NCI-H345 treated with DMSO at 0.1 percent for 48 hours (cell line): ENCODE measurements at regions not wholly inside any gene's neighbourhood (a gene's known extent, or its start where the extent isn't known, plus 50 kb on each side); places are given as distances from the start of the nearest gene placed in this dataset.
A peak's percentile ranks its signal among the peaks of the same experiment; 100 is the strongest.
"Not testable (repeated sequence)": the region's sequence is repeated elsewhere in the genome, so short reads cannot be mapped to it uniquely, and the experiment has no call there.

Experiments
- DNase-seq: peaks from one replicate; lab custom pipeline; 2025; ENCODE audit not compliant: unreplicated experiment; lab: John Stamatoyannopoulos, UW

DNA sequence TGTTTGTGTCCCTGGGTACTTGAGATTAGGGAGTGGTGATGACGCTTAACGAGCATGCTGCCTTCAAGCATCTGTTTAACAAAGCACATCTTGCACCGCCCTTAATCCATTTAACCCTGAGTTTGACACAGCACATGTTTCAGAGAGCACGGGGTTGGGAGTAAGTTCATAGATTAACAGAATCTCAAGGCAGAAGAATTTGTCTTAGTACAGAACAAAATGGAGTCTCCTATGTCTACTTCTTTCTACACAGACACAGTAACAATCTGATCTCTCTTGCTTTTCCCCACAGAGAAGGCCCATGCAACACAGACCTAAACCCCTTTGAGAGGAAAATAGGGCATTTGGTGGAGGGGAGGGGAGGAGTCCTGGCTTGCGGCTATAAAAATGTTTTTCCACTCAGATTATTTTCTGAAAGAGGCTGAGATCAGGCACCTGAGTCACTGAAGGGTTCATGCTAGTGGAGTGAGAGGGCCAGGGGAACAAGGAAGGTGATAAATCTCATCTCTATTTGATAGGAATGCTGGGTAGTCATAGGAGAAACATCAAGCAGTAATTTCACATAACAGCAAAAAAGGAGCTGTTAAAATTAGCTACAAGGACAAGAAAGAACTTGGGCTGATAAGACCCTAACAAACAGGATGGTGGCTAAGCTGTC, 136.9 kb downstream of the OR2B2 start:
- DNase-seq, result not testable (repeated sequence)

DNA sequence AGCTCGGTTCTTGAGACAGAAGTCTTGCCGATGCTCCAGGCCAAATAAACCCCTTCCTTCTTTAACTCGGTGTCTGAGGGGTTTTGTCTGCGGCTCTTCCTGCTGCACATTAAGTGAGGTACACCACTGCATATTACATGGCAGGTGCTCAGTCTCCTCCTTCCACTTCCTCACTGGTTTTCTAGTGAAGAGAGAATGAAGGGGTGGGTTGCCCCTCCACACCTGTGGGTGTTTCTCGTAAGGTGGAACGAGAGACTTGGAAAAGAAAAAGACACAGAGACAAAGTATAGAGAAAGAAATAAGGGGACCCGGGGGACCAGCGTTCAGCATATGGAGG, 138.0 kb downstream of the OR2B2 start:
- not testable (repeated sequence) for DNase-seq

DNA sequence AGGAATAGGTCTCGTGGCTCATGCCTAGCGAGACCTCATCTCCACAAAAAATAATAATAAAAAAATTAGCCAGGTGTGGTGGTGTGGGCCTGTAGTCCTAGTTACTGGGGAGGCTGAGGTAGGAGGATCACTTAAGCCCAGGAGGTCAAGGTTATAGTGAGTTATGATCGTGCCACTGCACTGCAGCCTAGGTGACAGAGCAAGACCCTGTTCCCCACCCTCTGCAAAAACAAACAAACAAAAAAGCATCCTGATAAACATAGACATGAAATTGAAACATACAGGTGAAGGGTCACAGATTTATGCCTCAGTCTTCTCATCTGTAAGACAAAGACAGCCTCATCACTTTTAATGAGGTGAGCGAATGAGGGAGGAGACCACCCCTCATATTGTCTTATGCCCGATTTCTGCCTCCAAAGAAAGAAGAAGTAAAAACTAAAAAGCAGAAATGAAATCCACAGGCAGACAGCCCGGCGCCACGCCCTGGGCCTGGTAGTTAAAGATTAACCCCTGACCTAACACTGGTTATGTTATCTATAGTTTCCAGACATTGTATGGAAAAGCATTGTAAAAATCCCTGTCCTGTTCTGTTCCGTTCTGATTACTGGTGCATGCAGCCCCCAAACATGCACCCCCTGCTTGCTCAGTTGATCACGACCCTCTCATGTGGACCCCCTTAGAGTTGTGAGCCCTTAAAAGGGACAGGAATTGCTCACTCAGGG, 138.5 kb downstream of the OR2B2 start:
- DNase-seq, result not testable (repeated sequence)

DNA sequence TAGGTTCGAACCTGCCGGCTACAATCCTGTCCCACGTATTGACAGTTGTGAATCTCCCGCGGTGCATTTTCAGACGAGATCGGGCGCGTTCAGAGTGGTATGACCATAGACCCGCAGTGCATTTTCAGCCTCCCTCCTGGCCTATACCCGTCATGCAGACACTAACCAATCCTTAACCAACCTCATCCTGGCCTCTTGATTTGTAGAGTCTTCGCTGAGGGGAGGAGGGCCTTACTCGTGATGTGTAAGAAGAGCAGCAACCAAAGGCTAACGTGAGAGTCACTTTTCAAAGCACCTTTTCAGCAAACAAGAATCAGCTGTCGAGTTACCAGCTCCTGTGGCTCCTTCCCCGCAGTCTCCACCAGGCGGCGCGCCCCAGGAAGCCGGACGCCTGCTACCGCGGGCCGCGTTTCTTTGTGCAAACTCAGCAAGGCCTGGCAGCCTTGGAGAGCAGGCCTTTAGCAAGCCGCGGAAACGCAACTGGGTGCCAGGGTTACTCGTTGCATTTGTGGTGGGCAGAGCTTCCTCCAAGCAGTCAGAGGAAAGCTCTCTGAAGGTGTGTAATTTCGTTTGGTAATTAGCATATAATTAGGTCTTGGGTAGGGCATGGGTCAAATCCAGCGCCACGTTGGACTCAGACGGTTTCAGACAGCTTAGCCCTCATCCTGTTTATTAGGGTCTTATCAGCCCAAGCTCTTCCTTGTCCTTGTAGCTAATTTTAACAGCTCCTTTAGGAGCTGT, 139.8 kb downstream of the OR2B2 start:
- peak; percentile 72 for DNase-seq

DNA sequence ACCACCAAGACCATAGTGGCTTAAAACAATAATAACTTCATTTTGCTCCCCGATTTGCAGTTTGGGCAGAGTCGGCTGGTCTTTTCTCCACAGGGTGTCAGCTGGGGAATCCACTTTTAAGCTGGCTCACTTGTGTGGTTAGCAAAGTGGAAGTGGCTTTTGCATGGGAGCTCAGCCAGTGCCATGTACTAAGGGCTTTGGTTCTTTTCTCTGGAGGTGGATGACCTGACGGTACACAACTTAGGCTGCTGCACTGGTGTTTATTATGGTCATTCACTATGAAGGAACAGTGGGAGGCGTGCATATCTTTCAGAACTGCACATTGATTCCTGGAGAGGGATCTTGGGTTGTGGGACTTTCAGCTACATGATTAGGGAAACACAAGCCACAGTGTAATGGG, 141.0 kb downstream of the OR2B2 start:
- DNase-seq, result no peak

DNA sequence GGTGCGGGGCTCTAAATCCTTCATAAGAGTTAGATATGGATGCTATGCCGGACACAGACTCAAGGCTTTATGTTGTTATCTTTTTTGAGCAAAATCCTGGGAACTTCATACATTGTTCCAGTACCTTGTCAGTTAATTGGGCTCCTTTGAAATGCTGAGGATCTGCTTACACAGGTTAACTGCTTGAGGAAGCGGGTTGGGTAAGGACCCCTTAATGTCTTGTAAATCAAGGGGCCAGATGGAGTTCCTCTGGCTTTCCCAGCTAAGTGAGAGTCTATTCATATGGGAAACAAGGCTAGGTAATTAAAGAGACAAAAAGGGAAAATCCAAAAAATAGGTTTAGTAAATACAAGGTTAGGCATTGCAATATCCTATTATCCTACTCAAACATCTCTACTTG, 141.5 kb downstream of the OR2B2 start:
- no peak for DNase-seq

DNA sequence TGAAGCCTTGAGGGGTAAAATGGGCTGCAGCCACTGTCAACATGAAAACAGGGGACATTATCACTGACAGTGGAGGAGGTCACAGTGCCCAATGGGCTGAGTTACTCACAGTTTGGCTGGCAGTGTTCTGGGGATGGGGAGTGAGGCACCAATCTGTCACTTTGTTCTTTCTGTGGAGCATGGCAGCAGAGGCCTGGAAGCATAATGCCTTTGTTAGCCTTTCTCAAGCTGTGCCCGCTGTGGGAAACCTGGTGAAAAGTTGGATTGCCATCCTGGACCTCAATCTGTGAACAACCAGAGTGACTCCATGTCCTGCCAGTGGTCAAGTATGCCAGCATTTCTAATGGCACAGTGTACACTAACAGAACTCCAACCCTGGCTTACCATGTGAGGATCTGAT, 143.6 kb downstream of the OR2B2 start:
- no peak for DNase-seq

DNA sequence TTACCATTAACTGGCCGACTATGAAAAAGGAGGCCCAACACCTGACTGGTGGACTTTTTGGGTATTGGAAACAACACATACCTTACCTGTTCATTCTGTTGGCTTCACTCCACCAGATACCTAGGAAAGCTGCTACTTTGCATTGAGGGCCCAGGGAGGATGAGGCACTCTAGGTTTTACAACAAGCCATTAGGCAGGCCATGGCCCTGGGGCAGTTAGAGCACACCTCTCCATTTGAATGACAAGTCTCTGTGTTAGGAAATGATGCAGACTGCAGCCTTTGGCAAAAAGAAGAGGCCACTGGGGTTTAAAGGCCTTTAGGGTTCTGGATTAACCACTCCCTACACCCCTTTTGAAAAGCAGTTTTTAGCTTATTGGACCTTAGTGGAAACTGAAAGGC, 144.3 kb downstream of the OR2B2 start:
- no peak for DNase-seq

DNA sequence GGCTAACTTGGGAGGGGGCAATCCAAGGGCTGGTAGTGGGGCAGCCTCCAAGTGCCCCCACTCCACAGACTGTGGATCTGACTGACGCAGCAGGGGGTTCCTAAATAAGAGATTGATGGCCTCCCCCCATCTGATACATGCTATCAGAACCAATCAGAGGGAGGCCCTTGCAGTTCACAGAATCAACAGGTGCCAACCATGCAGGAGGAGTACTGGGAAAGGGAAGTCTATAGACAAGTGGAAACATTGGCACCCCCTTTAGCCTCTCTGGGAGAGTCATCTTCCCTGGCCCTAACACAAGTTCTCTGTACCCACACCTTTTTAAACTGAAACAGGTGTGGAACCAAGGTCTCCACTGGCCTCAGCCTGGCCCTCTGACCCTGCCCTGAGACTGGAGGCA, 145.8 kb downstream of the OR2B2 start:
- DNase-seq, result no peak

DNA sequence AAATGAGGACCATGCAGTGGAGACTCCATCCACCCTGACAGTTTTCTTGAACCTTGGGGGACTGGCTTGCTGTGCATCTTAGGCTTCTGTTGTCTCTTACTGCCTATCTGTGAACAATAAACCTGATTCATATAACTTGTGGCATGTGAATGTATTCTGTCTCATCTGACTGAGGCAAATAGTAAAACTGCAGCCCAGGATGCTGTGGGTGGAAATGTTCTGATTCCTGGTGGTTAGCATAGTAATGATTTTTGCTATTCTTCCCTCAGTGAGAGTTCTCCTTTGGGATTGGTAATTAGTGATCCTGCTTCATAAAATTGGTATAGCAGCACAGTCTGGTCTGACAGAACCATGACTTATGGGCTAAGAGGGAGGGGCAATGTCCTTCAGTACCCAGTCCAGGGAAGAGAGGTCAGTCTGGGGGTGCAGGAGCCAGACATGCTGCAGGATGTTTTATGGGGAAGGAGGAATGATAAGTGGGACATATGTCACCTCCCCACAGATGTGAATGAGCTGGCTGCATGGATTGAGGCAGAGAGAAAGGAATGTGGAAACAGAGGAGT, 147.1 kb downstream of the OR2B2 start:
- DNase-seq, result no peak

DNA sequence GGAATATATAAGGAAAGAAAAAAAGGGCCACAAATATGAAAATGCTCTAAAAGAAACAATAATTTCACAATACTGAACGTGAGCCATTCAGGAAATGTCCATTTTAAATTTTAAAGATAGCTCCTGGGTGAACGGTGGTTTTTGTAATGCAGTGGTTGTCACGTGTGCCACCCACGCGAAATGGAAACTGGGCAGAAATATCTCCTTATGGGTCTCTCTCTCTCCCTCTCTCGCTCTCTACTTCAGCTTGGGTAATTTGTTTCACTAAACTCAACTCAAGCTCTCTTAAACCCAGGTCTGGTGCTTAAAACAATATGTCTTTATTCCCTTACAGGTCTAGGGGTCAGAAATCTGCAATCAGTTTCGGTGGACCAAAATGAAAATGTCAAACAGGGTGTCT, 150.8 kb downstream of the OR2B2 start:
- DNase-seq, result no peak

DNA sequence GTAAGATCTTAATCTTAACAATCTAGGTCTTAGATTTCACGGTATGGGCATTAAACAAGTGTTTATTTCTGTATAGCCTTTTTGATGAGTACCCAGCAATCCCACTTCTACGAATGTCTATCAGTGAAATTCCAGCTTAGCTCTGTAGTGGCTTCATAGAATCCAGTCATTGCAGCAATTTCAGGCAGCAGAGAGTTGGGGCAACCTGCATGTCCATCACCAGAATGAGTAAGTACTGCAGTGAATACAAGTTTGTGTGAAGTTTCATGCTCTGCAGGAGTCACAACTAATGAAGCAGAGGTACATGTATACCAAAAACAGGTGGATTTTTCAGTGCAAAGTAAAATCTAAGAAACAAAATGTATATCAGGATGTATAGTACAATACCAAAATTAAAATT, 151.7 kb downstream of the OR2B2 start:
- no peak for DNase-seq

DNA sequence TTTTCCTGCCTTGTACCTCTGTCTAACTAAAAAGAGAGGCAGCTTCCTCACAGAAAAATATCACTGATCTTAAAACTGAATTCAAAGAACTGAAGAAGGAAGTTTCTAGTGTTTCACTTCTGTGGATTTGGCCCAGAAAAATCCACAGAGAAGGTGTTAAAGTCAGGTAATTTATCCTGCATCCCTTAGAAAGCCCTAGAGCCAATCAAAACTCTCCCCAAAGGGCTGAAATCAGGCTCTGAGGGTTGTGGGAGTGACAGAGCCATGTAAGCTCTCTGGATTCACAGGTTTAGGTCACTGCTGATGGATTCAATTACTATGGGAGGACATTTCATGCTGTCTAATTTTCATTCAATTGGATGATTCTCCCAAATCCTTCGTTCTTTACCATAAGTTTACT, 152.3 kb downstream of the OR2B2 start:
- DNase-seq, result no peak

DNA sequence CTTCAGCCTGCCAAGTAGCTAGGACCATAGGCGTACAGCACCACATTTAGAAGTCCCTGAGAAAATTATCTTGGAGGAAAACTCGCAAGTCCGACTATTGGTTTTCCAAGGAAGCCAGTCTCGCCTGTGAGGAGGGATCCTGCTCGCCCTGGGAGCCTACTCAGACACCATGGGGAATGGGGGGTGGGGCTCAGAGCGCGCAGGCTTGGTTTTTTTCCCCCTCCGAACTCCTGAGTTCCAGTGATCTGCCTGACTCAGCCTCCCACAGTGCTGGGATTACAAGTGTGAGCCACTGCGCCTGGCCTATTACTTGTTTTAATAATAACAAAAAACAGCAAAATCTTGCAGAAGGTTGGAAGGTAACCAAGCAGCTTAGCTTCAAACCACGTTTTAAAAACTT, 153.7 kb downstream of the OR2B2 start:
- no peak for DNase-seq

DNA sequence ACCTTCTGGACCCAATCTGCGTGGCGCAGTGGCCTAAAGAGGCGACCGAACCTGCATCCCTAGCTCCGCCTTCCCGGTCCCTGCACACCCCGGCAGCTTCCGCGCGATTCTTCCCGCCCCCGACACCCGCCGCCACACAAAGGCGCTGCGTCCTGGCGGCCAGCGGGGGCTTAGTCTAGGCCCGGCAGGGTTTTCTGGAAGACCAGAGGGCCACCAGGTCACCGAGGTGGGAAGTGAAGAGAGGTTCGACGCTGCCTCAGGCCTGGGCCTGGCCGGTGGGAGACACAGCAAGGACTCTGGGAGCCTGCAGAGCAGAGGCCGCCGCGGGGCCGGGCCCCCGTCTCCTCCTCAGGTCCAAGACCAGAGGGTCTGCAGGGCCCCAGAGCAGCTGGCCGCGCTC, 154.9 kb downstream of the OR2B2 start:
- DNase-seq, result no peak

DNA sequence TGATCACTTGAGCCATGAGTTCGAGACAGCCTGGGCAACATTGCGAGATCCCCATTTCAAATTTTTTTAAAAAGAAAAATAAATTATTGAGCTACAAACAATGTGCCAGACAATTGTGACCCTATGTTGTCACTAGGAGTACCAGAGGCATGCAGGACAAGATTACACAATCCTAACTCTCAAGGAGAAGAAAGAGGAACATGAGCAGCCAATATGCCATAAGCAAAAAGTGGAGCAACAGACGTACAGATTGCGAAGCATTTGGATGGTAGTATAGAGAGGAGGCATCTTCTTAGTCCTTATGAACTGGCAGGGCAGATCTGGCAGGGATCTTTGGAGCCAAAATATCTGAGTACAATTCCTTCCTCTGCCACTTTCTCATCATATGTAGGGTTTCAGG, 156.4 kb downstream of the OR2B2 start:
- no peak for DNase-seq

DNA sequence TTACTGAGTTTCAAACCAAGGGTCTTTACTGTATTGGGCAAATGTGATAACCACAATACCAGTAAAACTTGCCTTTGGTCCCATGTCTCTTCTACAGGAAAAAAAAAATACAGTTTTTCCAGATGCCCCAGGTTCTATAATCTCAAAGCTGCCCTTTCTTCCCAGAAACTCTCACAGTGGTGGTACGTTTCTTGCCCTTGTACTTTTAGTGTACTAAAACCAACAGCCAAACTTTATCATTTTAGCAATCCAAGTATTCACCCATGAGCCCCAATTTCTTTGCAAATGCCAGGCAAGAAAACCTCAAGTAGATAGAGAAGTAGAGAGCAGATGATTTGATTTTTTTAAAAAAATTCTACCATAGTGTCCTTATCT, 157.8 kb downstream of the OR2B2 start:
- DNase-seq, result no peak

DNA sequence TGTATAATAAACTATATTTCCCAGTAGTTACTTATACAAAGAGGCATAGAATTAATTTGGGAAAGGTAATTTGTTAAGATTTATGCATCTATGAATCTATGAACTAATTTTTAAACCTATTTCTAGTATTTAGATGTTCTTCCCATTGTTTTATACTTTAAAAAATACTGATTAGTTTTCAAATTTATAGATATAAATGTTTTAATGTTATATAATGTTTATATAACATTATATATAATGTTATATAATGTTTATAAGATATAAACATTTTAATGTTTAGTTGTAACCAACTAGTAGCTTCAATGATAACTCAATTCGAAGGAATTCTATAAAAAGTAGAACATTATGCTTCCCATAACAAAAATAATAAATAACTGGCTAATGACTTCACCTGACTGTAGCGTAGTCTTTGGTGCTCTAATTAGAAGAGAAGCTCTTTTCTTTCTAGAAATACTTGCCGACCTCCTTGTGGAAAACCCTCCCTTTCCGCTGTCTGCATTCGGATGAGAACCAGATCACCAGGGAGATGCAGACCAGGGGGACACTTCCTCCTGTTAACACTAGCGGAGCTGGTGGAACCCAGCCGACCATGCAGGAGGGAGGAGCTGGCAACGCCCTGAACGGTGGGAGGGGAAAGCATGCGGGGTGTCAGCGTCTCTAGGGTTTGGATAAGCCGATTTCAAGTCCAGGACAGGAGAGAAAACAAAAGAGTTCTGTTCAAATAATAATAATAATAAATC, 158.4 kb downstream of the OR2B2 start:
- DNase-seq, result peak; percentile 85

DNA sequence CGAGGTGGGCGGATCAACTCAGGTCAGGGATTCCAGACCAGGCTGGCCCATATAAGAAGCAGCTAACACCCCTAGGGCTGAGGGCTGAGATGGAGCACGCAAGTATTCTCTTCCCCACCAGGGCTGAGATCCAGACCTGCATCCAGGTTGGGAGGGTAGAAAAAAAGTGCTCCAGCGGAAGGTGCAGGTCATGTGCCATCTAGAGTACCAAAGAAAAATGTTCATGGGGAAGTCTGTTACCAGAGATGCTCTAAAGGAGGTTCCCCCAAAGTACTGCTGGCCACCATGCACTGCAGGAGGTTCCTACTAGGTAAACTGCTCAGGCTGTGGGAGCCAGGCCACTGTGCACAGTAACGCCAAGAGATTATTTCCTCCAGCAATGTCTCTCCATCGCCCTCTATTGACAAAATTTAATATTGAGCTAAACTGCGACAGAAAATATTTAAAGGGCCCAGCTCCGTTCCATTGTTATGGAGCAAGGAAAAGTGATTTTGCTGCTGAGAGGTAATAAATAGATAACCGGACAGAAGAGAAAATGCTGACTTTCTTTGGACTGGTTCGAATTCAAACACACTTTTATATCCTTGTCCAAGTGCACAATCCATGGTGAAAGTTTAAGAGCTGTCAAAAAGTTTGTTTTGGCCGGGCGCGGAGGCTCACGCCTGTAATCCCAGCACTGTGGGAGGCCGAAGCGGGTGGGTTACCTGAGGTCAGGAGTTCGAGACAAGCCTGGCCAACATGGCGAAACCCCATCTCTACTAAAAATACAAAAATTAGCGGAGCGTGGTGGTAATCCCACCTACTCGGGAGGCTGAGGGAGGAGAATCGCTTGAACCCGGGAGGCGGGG, 159.9 kb downstream of the OR2B2 start:
- peak; percentile 78 for DNase-seq

DNA sequence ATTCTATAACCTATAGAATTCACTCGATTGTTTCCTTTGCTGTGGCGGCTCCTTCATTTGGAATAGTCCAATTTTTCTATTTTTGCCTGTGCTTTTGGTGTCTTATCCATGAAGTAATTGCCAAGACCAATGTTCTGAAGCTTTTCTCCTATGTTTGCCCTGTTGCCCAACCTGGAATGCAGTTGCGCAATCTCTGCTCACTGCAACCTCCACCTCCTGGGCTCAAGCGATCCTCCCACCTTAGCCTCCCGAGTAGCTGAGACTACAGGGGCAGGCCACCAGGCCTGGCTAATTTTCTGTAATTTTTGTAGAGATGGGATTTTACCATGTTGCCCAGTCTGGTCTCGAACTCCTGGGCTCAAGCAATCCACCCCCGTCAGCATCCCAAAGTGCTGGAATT, 163.5 kb downstream of the OR2B2 start:
- no peak for DNase-seq

DNA sequence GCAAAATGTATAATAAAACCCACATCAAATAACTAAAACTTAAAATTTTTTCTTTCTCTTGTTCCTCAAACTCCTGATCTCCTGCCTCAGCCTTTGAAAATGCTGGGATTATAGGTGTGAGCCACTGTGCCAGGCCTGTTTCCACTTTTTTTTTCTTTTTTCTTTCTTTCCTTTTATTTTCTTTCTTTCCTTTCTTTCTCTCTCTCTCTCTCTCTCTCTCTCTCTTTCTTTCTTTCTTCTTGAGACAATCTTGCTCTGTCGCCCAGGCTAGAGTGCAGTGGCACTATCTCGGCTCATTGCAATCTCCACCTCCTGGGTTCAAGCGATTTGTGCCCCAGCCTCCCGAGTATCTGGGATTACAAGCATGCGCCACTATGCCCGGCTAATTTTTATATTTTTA, 164.6 kb downstream of the OR2B2 start:
- DNase-seq, result no peak
